ENCODE measurements at regions not wholly inside any gene's neighbourhood (a gene's known extent, or its start where the extent isn't known, plus 50 kb on each side); places are given as distances from the start of the nearest gene placed in this dataset.

- Histone ChIP-seq H4K5ac (ENCODE audit: low read depth, low read length) (no peak overlapping the region), H3K14ac (replicated peaks; ENCODE audit: low read depth, low read length) (peak overlapping the region; percentile 53), H2AFZ (replicated peaks; ENCODE audit: low read length, poor library complexity) (no peak overlapping the region), H4K91ac (ENCODE audit: insufficient read depth, low read depth, low read length) (peak overlapping the region; percentile 28; the same call in 1 of the 2 replicates), H3K4me3 (ENCODE audit: insufficient read depth, low read depth, low read length) (no peak overlapping the region), H3K36me3 (ENCODE audit: control insufficient read depth, insufficient read depth, low read length) (no peaks in the 10 kb centered on the region), H3K4me2 (ENCODE audit: low read depth, low read length) (no peak overlapping the region), H3K4me1 (ENCODE audit: control insufficient read depth, insufficient read depth, low read length) (no peaks in the 10 kb centered on the region; the same call in 1 of the 2 replicates), H3K79me1 (ENCODE audit: low read depth in 1 of 2, low read length in 2 of 2) (no peaks in the 10 kb centered on the region), H2AK9ac (replicated peaks; ENCODE audit: low read depth, low read length, poor library complexity) (no peak overlapping the region), H3K18ac (ENCODE audit: low read depth, low read length) (peak overlapping the region; percentile 3; the same call in 1 of the 2 replicates), H3K27ac (ENCODE audit: insufficient read depth, low read length) (no peak overlapping the region), H2BK15ac (ENCODE audit: low read depth, low read length) (peak overlapping the region; percentile 71; the same call in 2 of the 3 replicates), H4K8ac (ENCODE audit: low read depth in 2 of 2, low read length in 2 of 2) (peak overlapping the region in 1 of 2 experiments; percentile 39; a peak in 1 of 4 replicates), H2BK20ac (ENCODE audit: low read depth, low read length) (no peak overlapping the region; the same call in 1 of the 2 replicates), H2BK5ac (ENCODE audit: low read depth, low read length, poor library complexity, severe bottlenecking) (no peak overlapping the region), H2BK120ac (ENCODE audit: low read depth, low read length) (peak overlapping the region; percentile 46), H3K23ac (ENCODE audit: low read depth, low read length) (0 out of 2 replicates have a peak overlapping the region, but pooled peaks have one; percentile 3), H3K56ac (ENCODE audit: extremely low read depth, insufficient read depth, low read length) (no peak overlapping the region), H3K9me1 (ENCODE audit: insufficient read depth, low read length) (peaks cover 3% of the 10 kb centered on the region; the same call in 1 of the 2 replicates), H4K20me1 (ENCODE audit: insufficient read depth, low read length) (no peaks in the 10 kb centered on the region), H3K27me3 (ENCODE audit: control insufficient read depth, insufficient read depth, low read length) (no peaks in the 10 kb centered on the region), H3K9ac (ENCODE audit: low read depth, low read length) (no peak overlapping the region), H3K4ac (ENCODE audit: low read depth, low read length) (peak overlapping the region; percentile 6; the same call in 1 of the 2 replicates), H3K9me3 (ENCODE audit: control insufficient read depth, insufficient read depth, low read length) (no peaks in the 10 kb centered on the region), H2AK5ac (ENCODE audit: low read depth, low read length) (no peak overlapping the region)
- ATAC-seq (ENCODE audit: low read depth) = peak; percentile 42; the same call in 1 of the 2 replicates
- POLR2A ChIA-PET (ENCODE audit: unreplicated experiment) = interaction anchor here (0.6 kb wide), 1 partner anchor 464 kb away, joined by 3 read pairs; no protein-coding TSS in a partner anchor
- no peak for TF ChIP-seq USF2 (IDR thresholded peaks at IDR 0.05; ENCODE audit: low read depth, low read length)
- no peak for TF ChIP-seq RAD21 (IDR thresholded peaks at IDR 0.05; ENCODE audit: low read length)
- TF ChIP-seq RCOR1 (IDR thresholded peaks at IDR 0.05; ENCODE audit: insufficient replicate concordance, low read length) = no peak
- no peak for TF ChIP-seq MAZ (IDR thresholded peaks at IDR 0.05; ENCODE audit: borderline replicate concordance, low read depth, low read length)
- no peak for TF ChIP-seq CHD1 (IDR thresholded peaks at IDR 0.05; ENCODE audit: low read depth, low read length)
- TF ChIP-seq MXI1 (IDR thresholded peaks at IDR 0.05; ENCODE audit: borderline replicate concordance, low read depth, low read length) = no peak
- TF ChIP-seq MAFK (IDR thresholded peaks at IDR 0.05; ENCODE audit: low read depth, low read length) = no peak
- TF ChIP-seq ELK1 (IDR thresholded peaks at IDR 0.05; ENCODE audit: borderline replicate concordance, low read depth, low read length) = no peak
- no peak for TF ChIP-seq SMC3 (IDR thresholded peaks at IDR 0.05; ENCODE audit: low read depth, low read length)
- no peak for TF ChIP-seq BHLHE40 (IDR thresholded peaks at IDR 0.05; ENCODE audit: low read depth, low read length)
- no peak for TF ChIP-seq FOS (IDR thresholded peaks at IDR 0.05; ENCODE audit: low read depth, low read length)
- intact Hi-C loops (cut with micrococcal nuclease) (no loop called here), in situ Hi-C loops (cut with MboI; ENCODE audit: low sequenced_read_pairs) (no loop called here), dilution Hi-C loops (cut with HindIII; ENCODE audit: low sequenced_read_pairs, unreplicated experiment) (no loop called here)
- no CpG with 5 or more reads among the region's 4 CpGs for WGBS, 2 experiments (ENCODE audit: extremely low coverage in 2 of 2, insufficient read length in 1 of 2)
- DNase-seq = peak; percentile 14
- CTCF ChIA-PET = interaction anchor here (0.6 kb wide), 1 partner anchor 126 kb away, joined by 3 read pairs; no protein-coding TSS in a partner anchor
- BruUV-seq (replicated peaks) = no TSS peak
Measured at GRCh38 chr20:8972963-8973705, 95.8 kb upstream of the PLCB4 start.

Measured in IMR-90 (cell line).